ENCODE measurements at regions not wholly inside any gene's neighbourhood (a gene's known extent, or its start where the extent isn't known, plus 50 kb on each side); places are given as distances from the start of the nearest gene placed in this dataset.

GRCh38 chr3:148535001-148535400 is 162.7 kb upstream of the AGTR1 start:
- TF ChIP-seq, protein P1, sequence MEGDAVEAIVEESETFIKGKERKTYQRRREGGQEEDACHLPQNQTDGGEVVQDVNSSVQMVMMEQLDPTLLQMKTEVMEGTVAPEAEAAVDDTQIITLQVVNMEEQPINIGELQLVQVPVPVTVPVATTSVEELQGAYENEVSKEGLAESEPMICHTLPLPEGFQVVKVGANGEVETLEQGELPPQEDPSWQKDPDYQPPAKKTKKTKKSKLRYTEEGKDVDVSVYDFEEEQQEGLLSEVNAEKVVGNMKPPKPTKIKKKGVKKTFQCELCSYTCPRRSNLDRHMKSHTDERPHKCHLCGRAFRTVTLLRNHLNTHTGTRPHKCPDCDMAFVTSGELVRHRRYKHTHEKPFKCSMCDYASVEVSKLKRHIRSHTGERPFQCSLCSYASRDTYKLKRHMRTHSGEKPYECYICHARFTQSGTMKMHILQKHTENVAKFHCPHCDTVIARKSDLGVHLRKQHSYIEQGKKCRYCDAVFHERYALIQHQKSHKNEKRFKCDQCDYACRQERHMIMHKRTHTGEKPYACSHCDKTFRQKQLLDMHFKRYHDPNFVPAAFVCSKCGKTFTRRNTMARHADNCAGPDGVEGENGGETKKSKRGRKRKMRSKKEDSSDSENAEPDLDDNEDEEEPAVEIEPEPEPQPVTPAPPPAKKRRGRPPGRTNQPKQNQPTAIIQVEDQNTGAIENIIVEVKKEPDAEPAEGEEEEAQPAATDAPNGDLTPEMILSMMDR (conservative IDR thresholded peaks at IDR 0.05; ENCODE audit: low read depth, low read length) = no peak
- no peak for TF ChIP-seq EZH2 (IDR thresholded peaks at IDR 0.05; ENCODE audit: borderline replicate concordance, low read depth, low read length, poor library complexity, severe bottlenecking)

Data from A673 (cell line).